ENCODE measurements at regions not wholly inside any gene's neighbourhood (a gene's known extent, or its start where the extent isn't known, plus 50 kb on each side); places are given as distances from the start of the nearest gene placed in this dataset.

DNA sequence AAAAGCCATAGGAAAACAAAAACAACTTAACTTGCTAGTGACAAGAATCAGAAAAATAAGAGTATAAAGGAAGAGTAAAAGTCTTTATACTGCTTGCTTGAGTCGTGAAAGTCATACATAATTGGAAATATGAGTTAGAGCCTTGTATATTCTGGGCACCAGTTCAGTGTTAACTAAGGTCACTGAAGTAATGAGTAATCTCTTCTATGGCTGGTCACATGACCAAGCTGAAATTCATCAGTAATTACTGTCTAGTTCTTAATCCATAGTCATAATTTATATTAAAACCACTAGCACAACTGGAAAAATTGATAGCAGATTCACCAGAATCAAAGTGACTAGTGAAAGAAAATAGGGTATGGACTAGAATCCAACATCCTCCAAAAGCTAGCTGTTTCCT is 84.4 kb upstream of the SLC5A12 start:
- no peak for TF ChIP-seq FOXA1 (IDR thresholded peaks at IDR 0.05)
- no peak for TF ChIP-seq CTBP1 (IDR thresholded peaks at IDR 0.05; ENCODE audit: borderline replicate concordance)
- no peak for TF ChIP-seq HDGF (IDR thresholded peaks at IDR 0.05; ENCODE audit: borderline replicate concordance)
- no peak for TF ChIP-seq L3MBTL2 (conservative IDR thresholded peaks at IDR 0.05)
- TF ChIP-seq BHLHE40 (IDR thresholded peaks at IDR 0.05; ENCODE audit: borderline replicate concordance) = no peak
- TF ChIP-seq ZNF384 (IDR thresholded peaks at IDR 0.05) = no peak
- no peak for TF ChIP-seq FOXM1 (IDR thresholded peaks at IDR 0.05; ENCODE audit: borderline replicate concordance)
- no peak for TF ChIP-seq SUZ12 (IDR thresholded peaks at IDR 0.05)
- TF ChIP-seq TARDBP (IDR thresholded peaks at IDR 0.05) = no peak
